GM12864 (cell line): ENCODE measurements at regions not wholly inside any gene's neighbourhood (a gene's known extent, or its start where the extent isn't known, plus 50 kb on each side); places are given as distances from the start of the nearest gene placed in this dataset.

Experiments
- DNase-seq: peaks from one replicate; pipeline ENCODE4 v3.0.0-alpha.2; 2011; ENCODE audit warnings: low read depth
- H3K4me3 ChIP-seq: 2 replicates; pipeline ENCODE4 v1.5.1; 2011; ENCODE audit warnings: mild to moderate bottlenecking, low read depth, low read length, control low read depth
- CTCF ChIP-seq: IDR thresholded peaks from 2 replicates; pipeline ENCODE4 v1.5.1; 2011; ENCODE audit warnings: low read depth, mild to moderate bottlenecking, moderate library complexity, low read length, control low read depth, inconsistent platforms; ENCODE audit errors: missing control alignments

- peak; percentile 20 for TF ChIP-seq CTCF
- no peak overlapping the region for H3K4me3 ChIP-seq
- DNase-seq = no peak
Measured at GRCh38 chr4:154018659-154019058, 229.8 kb upstream of the SFRP2 start.

GRCh38 chr4:154015578-154015977 lies 226.7 kb upstream of the SFRP2 start:
- no peak overlapping the region for H3K4me3 ChIP-seq
- DNase-seq = no peak
- no peak for TF ChIP-seq CTCF

- DNase-seq = no peak
- H3K4me3 ChIP-seq = no peak overlapping the region
- no peak for TF ChIP-seq CTCF
Measured at GRCh38 chr4:154014407-154015321, 225.8 kb upstream of the SFRP2 start.

DNA sequence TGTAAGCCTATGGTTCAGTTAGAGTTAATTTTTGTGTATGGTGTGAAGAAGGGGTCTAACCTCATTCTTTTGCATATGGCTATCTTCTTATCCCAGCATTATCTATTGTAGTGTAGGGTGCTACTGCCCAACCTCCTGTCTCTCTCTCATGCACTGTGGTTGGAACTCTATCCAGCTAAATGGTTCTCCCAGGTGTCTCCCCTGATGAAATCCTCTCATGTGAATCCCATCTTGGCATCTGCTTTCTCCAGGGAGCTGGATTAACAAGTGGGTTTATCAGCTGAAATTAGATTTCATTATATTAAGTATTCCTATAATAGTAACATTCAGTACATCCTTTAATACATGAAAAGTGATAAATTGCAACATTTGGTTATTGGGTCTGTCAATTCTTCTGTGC lies 224.7 kb upstream of the SFRP2 start:
- H3K4me3 ChIP-seq = no peak overlapping the region
- TF ChIP-seq CTCF = no peak
- DNase-seq = no peak

- TF ChIP-seq CTCF = no peak
- DNase-seq = no peak
- H3K4me3 ChIP-seq = no peak overlapping the region
Measured at GRCh38 chr4:154010371-154010770, 221.5 kb upstream of the SFRP2 start.

GRCh38 chr4:154009788-154010187 lies 220.9 kb upstream of the SFRP2 start:
- TF ChIP-seq CTCF = no peak
- DNase-seq = no peak
- H3K4me3 ChIP-seq = no peak overlapping the region

DNA sequence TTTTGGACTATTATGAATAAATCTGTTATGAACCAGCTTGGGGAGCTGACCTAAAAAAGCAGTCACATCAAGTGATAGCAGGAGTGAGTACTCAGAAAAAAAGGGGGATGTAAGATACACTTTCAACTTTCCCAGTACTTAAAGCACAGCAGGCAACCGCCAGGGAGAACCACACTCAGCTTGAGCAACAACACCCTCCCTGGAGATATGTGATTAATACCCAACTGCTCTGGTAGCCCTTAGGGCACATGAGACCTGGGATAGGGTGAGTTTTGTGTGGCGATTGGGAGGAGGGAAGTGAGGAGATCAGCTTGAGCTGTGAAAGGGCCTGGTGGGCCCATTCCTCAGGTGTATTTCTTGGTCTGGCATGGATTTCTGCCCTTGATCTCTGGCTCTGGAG lies 220.3 kb upstream of the SFRP2 start:
- DNase-seq = no peak
- H3K4me3 ChIP-seq = no peak overlapping the region
- TF ChIP-seq CTCF = no peak
